ENCODE measurements at regions not wholly inside any gene's neighbourhood (a gene's known extent, or its start where the extent isn't known, plus 50 kb on each side); places are given as distances from the start of the nearest gene placed in this dataset.
"Not testable (repeated sequence)": the region's sequence is repeated elsewhere in the genome, so short reads cannot be mapped to it uniquely, and the experiment has no call there.

- no peak for DNase-seq
Observed at GRCh38 chrX:129361576-129361975, 161.7 kb downstream of the SMARCA1 start.

GRCh38 chrX:129360175-129360574 lies 163.1 kb downstream of the SMARCA1 start:
- peak; percentile 42 for DNase-seq

- DNase-seq: no peak
Observed at GRCh38 chrX:129359269-129359668, 164.0 kb downstream of the SMARCA1 start.

GRCh38 chrX:129357428-129357827 lies 165.9 kb downstream of the SMARCA1 start:
- DNase-seq: not testable (repeated sequence)

GRCh38 chrX:129347291-129347690 lies 176.0 kb downstream of the SMARCA1 start:
- DNase-seq: no peak

GRCh38 chrX:129346574-129346973 lies 176.7 kb downstream of the SMARCA1 start:
- no peak for DNase-seq

- not testable (repeated sequence) for DNase-seq
Observed at GRCh38 chrX:129337264-129337663, 186.0 kb downstream of the SMARCA1 start.

GRCh38 chrX:129323115-129323514 lies 200.2 kb downstream of the SMARCA1 start:
- no peak for DNase-seq

GRCh38 chrX:129318375-129318774 lies 204.9 kb downstream of the SMARCA1 start:
- no peak for DNase-seq

- no peak for DNase-seq
Observed at GRCh38 chrX:129316461-129316860, 206.8 kb downstream of the SMARCA1 start.

GRCh38 chrX:129310000-129310399 lies 213.3 kb downstream of the SMARCA1 start:
- DNase-seq: no peak

GRCh38 chrX:129262912-129263311 lies 260.4 kb downstream of the SMARCA1 start:
- DNase-seq: no peak

GRCh38 chrX:129255516-129255915 lies 267.8 kb downstream of the SMARCA1 start:
- not testable (repeated sequence) for DNase-seq

- DNase-seq: no peak
Observed at GRCh38 chrX:129249563-129249962, 273.7 kb downstream of the SMARCA1 start.

GRCh38 chrX:129247642-129248041 lies 275.6 kb downstream of the SMARCA1 start:
- DNase-seq: no peak

- DNase-seq: peak; percentile 2
Observed at GRCh38 chrX:129239371-129239770, 283.9 kb downstream of the SMARCA1 start.

GRCh38 chrX:129238011-129238410 lies 285.3 kb downstream of the SMARCA1 start:
- no peak for DNase-seq

- DNase-seq: no peak
Observed at GRCh38 chrX:129235903-129236302, 287.4 kb downstream of the SMARCA1 start.

GRCh38 chrX:129233786-129234185 lies 289.5 kb downstream of the SMARCA1 start:
- DNase-seq: no peak

- no peak for DNase-seq
Observed at GRCh38 chrX:129230850-129231512, 292.3 kb downstream of the SMARCA1 start.

GRCh38 chrX:129230168-129230567 lies 293.1 kb downstream of the SMARCA1 start:
- no peak for DNase-seq

- no peak for DNase-seq
Observed at GRCh38 chrX:129227366-129227765, 295.9 kb downstream of the SMARCA1 start.

GRCh38 chrX:129193357-129193756 lies 329.9 kb downstream of the SMARCA1 start:
- DNase-seq: peak; percentile 29

GRCh38 chrX:129188231-129188630 lies 335.1 kb downstream of the SMARCA1 start:
- DNase-seq: no peak

- no peak for DNase-seq
Observed at GRCh38 chrX:129176710-129177109, 346.6 kb downstream of the SMARCA1 start.
